Esophagus muscularis mucosa (tissue), 4 donors: ENCODE measurements at regions not wholly inside any gene's neighbourhood (a gene's known extent, or its start where the extent isn't known, plus 50 kb on each side); places are given as distances from the start of the nearest gene placed in this dataset.

Experiments used
- EP300 ChIP-seq: sonication (generic); formaldehyde crosslinking; IDR thresholded peaks from one replicate; pipeline ENCODE4 v1.6.1; 2017; ENCODE audit warnings: antibody characterized with exemption
- POLR2A ChIP-seq: fragments of 450-650 bp; IDR thresholded peaks from one replicate; pipeline ENCODE4 v1.6.1; 2017; ENCODE audit warnings: antibody characterized with exemption, moderate library complexity, mild to moderate bottlenecking, low read depth
- TF ChIP-seq, protein P1 (sequence below), 3 experiments: fragments of 200-600 bp in 2 of 3; fragments of 450-650 bp in 1 of 3; sonication (generic) in 2 of 3; IDR thresholded peaks; one replicate each; pipeline ENCODE4 v1.5.1; 2017 to 2019; ENCODE audit warnings: antibody characterized with exemption in 3 of 3, mild to moderate bottlenecking in 2 of 3, moderate library complexity in 1 of 3

- TF ChIP-seq POLR2A = no peak
- TF ChIP-seq, protein P1, sequence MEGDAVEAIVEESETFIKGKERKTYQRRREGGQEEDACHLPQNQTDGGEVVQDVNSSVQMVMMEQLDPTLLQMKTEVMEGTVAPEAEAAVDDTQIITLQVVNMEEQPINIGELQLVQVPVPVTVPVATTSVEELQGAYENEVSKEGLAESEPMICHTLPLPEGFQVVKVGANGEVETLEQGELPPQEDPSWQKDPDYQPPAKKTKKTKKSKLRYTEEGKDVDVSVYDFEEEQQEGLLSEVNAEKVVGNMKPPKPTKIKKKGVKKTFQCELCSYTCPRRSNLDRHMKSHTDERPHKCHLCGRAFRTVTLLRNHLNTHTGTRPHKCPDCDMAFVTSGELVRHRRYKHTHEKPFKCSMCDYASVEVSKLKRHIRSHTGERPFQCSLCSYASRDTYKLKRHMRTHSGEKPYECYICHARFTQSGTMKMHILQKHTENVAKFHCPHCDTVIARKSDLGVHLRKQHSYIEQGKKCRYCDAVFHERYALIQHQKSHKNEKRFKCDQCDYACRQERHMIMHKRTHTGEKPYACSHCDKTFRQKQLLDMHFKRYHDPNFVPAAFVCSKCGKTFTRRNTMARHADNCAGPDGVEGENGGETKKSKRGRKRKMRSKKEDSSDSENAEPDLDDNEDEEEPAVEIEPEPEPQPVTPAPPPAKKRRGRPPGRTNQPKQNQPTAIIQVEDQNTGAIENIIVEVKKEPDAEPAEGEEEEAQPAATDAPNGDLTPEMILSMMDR (IDR thresholded peaks at IDR 0.05) = no peak
- TF ChIP-seq EP300 = no peak
Measured at GRCh38 chr4:11546391-11547175, 117.9 kb upstream of the HS3ST1 start.
